HG03469 (cell line): ENCODE measurements at regions not wholly inside any gene's neighbourhood (a gene's known extent, or its start where the extent isn't known, plus 50 kb on each side); places are given as distances from the start of the nearest gene placed in this dataset.
"Not testable (repeated sequence)": the region's sequence is repeated elsewhere in the genome, so short reads cannot be mapped to it uniquely, and the experiment has no call there.

Experiments
- ATAC-seq: cut with Tn5 transposase; IDR thresholded peaks from one replicate; pipeline ENCODE4 v1.9.1; 2021; ENCODE audit warnings: mild to moderate bottlenecking, moderate library complexity, moderate number of reproducible peaks; ENCODE audit not compliant: unreplicated experiment

GRCh38 chr6:155807243-155807642, 351.6 kb upstream of the NOX3 start:
- no peak for ATAC-seq

- no peak for ATAC-seq
Measured at GRCh38 chr6:155801046-155801445, 345.4 kb upstream of the NOX3 start.

- not testable (repeated sequence) for ATAC-seq
Measured at GRCh38 chr6:155798876-155799275, 343.2 kb upstream of the NOX3 start.

- ATAC-seq: no peak
Measured at GRCh38 chr6:155795173-155795796, 339.6 kb upstream of the NOX3 start.

- ATAC-seq: no peak
Measured at GRCh38 chr6:155791891-155792290, 336.3 kb upstream of the NOX3 start.

- ATAC-seq: no peak
Measured at GRCh38 chr6:155791186-155791585, 335.5 kb upstream of the NOX3 start.

GRCh38 chr6:155787168-155787567, 331.5 kb upstream of the NOX3 start:
- ATAC-seq: no peak

- no peak for ATAC-seq
Measured at GRCh38 chr6:155786528-155786927, 330.9 kb upstream of the NOX3 start.

GRCh38 chr6:155782739-155783459, 327.3 kb upstream of the NOX3 start:
- ATAC-seq: no peak

- ATAC-seq: no peak
Measured at GRCh38 chr6:155782320-155782731, 326.7 kb upstream of the NOX3 start.

GRCh38 chr6:155779456-155779855, 323.8 kb upstream of the NOX3 start:
- ATAC-seq: no peak

- no peak for ATAC-seq
Measured at GRCh38 chr6:155778336-155778735, 322.7 kb upstream of the NOX3 start.

- ATAC-seq: no peak
Measured at GRCh38 chr6:155771822-155772221, 316.2 kb upstream of the NOX3 start.

- ATAC-seq: no peak
Measured at GRCh38 chr6:155770856-155771255, 315.2 kb upstream of the NOX3 start.

GRCh38 chr6:155770313-155770712, 314.7 kb upstream of the NOX3 start:
- ATAC-seq: no peak

GRCh38 chr6:155765275-155766194, 309.9 kb upstream of the NOX3 start:
- ATAC-seq: no peak

GRCh38 chr6:155762649-155763048, 307.0 kb upstream of the NOX3 start:
- ATAC-seq: no peak

GRCh38 chr6:155755452-155755851, 299.8 kb upstream of the NOX3 start:
- ATAC-seq: no peak

GRCh38 chr6:155748778-155749177, 293.1 kb upstream of the NOX3 start:
- ATAC-seq: not testable (repeated sequence)

- ATAC-seq: no peak
Measured at GRCh38 chr6:155747491-155747890, 291.9 kb upstream of the NOX3 start.

GRCh38 chr6:155740781-155741399, 285.3 kb upstream of the NOX3 start:
- ATAC-seq: no peak
